CD4-positive, alpha-beta T cell treated with Interleukin-21 for 1 hour (primary cell): ENCODE measurements at regions not wholly inside any gene's neighbourhood (a gene's known extent, or its start where the extent isn't known, plus 50 kb on each side); places are given as distances from the start of the nearest gene placed in this dataset.
"Not testable (repeated sequence)": the region's sequence is repeated elsewhere in the genome, so short reads cannot be mapped to it uniquely, and the experiment has no call there.

Experiments
- DNase-seq: peaks from one replicate; pipeline ENCODE4 v3.0.0-alpha.2; 2020

- DNase-seq: not testable (repeated sequence)
Measured at GRCh38 chr10:29363930-29364329, 75.1 kb downstream of the LYZL1 start.

GRCh38 chr10:29366206-29366605 lies 77.3 kb downstream of the LYZL1 start:
- not testable (repeated sequence) for DNase-seq

GRCh38 chr10:29369419-29369818 lies 80.5 kb downstream of the LYZL1 start:
- no peak for DNase-seq

GRCh38 chr10:29370097-29371092 lies 81.5 kb downstream of the LYZL1 start:
- no peak for DNase-seq

- DNase-seq: no peak
Measured at GRCh38 chr10:29372920-29373319, 84.0 kb downstream of the LYZL1 start.

- DNase-seq: no peak
Measured at GRCh38 chr10:29374162-29374561, 85.3 kb downstream of the LYZL1 start.

GRCh38 chr10:29375888-29376287 lies 87.0 kb downstream of the LYZL1 start:
- DNase-seq: no peak

GRCh38 chr10:29377333-29377961 lies 88.6 kb downstream of the LYZL1 start:
- peak; percentile 22 for DNase-seq

- no peak for DNase-seq
Measured at GRCh38 chr10:29378106-29378505, 89.2 kb downstream of the LYZL1 start.

- no peak for DNase-seq
Measured at GRCh38 chr10:29379208-29379607, 90.3 kb downstream of the LYZL1 start.

- DNase-seq: not testable (repeated sequence)
Measured at GRCh38 chr10:29379777-29380598, 91.1 kb downstream of the LYZL1 start.

- DNase-seq: not testable (repeated sequence)
Measured at GRCh38 chr10:29380599-29381511, 92.0 kb downstream of the LYZL1 start.

GRCh38 chr10:29386342-29386999 lies 97.6 kb downstream of the LYZL1 start:
- DNase-seq: peak; percentile 52

- DNase-seq: no peak
Measured at GRCh38 chr10:29387269-29387668, 98.4 kb downstream of the LYZL1 start.

- DNase-seq: not testable (repeated sequence)
Measured at GRCh38 chr10:29388112-29388511, 99.2 kb downstream of the LYZL1 start.

- no peak for DNase-seq
Measured at GRCh38 chr10:29389493-29389892, 100.6 kb downstream of the LYZL1 start.

GRCh38 chr10:29389935-29390334 lies 101.1 kb downstream of the LYZL1 start:
- DNase-seq: no peak

GRCh38 chr10:29392376-29393021 lies 103.6 kb downstream of the LYZL1 start:
- peak; percentile 39 for DNase-seq

- no peak for DNase-seq
Measured at GRCh38 chr10:29394321-29394932, 105.6 kb downstream of the LYZL1 start.

GRCh38 chr10:29395409-29395808 lies 106.5 kb downstream of the LYZL1 start:
- DNase-seq: no peak
